Inferior parietal cortex (tissue), 1 donor: ENCODE measurements at regions not wholly inside any gene's neighbourhood (a gene's known extent, or its start where the extent isn't known, plus 50 kb on each side); places are given as distances from the start of the nearest gene placed in this dataset.
"Not testable (repeated sequence)": the region's sequence is repeated elsewhere in the genome, so short reads cannot be mapped to it uniquely, and the experiment has no call there.

Experiments used
- DNase-seq: peaks from one replicate; pipeline ENCODE4 v3.0.0-alpha.2; 2016; ENCODE audit errors: extremely low spot score

DNA sequence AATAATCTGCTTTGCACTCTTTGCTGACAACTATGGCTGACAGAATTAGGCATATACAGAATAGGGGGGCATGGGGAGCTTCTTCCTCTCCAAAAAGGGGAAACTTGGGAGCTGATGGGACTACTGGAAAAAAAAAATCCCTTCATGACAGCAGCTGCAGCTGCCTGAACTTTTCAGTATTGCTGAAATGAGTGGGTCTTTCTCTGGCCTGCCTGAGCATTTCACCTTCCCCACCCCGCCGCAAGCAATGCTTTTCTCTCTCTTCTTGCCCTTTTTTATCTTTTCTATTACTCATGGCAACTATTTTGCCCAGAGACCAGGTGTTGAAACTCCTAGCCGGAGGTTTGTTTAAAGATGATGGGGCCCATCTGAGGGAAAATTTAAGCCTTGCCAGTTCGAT is 244.9 kb downstream of the SEMA3D start:
- no peak for DNase-seq

- DNase-seq: no peak
These were observed 245.6 kb downstream of the SEMA3D start for GRCh38 chr7:84941291-84941690.

GRCh38 chr7:84939888-84940287 is 247.0 kb downstream of the SEMA3D start:
- no peak for DNase-seq

DNA sequence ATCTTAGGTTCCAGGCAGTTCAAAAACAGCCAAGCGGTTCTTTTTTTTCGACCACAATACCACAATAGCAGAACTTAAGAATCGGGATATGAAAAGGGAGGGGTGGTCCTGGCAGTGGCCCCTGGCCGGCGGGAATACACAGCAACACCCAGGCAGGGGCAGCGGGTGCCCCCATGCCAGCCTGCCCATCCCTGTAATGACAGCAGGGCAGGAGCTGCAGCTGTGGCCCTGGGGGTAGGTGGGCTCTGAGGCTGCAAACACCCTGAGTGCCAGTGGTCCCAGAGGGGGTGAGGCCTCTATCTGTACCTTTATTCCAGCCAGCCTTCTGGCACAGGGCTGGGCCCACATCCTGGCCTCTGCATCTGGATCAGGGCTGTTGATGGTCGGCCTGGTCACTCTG is 247.4 kb downstream of the SEMA3D start:
- no peak for DNase-seq

GRCh38 chr7:84924353-84924752 is 262.5 kb downstream of the SEMA3D start:
- no peak for DNase-seq

DNA sequence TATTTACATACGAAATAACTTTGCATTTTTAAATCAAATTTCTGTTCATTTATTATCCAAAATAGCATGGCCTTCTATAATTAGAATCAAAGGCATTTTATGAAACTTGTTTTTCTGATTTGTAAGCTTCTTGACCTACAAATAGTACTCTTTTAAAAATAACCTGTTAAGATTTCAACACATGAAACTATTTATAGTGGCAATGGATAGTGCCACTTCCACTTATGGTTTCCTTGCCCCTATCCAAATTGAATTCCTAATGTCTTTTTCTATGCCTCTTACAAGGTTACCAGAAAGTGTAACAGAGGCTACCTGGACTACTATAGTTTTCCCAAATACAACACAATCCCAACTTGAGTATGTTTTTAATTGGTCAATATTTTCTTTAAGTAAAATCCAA is 263.5 kb downstream of the SEMA3D start:
- DNase-seq: no peak

- no peak for DNase-seq
These were observed 265.7 kb downstream of the SEMA3D start for GRCh38 chr7:84921154-84921553.

DNA sequence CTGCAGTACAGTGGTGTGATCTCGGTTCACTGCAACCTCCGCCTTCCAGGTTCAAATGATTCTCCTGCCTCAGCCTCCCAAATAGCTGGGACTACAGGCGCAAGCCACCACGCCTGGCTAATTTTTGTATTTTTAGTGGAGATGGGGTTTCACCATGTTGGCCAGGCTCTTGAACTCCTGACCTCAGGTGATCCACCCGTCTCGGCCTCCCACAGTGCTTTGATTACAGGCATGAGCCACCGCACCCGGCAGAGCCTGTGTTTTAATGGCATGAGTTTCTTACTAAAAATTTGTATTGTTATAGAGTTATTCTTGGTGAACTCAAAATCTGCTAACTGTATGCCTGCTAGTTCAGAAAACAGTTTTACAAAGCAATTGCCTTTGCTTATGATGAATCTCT is 269.9 kb downstream of the SEMA3D start:
- DNase-seq: not testable (repeated sequence)

DNA sequence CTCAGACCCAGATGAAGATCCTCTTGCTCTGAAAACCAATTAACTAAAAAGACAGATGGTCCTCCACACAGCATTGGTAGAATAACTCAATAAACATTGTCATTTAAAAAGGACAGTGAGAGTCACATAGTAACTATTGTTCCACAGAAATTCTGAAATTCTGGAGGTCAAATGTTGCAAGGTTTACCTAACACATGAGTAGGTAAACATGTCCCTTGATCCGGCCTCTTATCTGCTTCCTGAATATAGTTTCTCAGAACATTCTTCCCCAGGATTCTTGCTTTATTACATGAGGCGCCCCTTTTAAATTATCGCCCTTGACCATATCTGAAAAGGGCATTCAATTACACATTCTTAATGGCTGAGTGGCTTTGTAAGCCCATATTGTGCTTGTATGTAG is 270.7 kb downstream of the SEMA3D start:
- no peak for DNase-seq

GRCh38 chr7:84914598-84914997 is 272.3 kb downstream of the SEMA3D start:
- no peak for DNase-seq

DNA sequence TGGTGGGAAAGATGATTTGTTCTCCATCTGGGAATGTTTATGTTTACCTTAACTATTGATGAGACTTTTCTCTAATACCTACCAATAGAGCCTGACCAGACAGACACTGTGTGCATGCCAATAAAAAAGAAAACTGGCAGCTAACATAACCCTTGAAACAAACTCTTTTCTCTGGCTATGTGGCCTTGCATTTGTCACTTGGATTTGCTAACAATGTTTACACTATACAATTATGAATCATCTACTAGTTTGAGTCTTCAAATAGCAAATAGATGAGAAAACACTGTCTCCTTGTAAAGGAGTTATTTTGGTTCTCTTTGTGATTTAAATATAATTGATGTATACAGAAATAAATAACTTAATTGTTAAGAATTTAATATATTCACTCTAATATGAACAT is 273.1 kb downstream of the SEMA3D start:
- DNase-seq: no peak

GRCh38 chr7:84912993-84913635 is 273.7 kb downstream of the SEMA3D start:
- DNase-seq: no peak

DNA sequence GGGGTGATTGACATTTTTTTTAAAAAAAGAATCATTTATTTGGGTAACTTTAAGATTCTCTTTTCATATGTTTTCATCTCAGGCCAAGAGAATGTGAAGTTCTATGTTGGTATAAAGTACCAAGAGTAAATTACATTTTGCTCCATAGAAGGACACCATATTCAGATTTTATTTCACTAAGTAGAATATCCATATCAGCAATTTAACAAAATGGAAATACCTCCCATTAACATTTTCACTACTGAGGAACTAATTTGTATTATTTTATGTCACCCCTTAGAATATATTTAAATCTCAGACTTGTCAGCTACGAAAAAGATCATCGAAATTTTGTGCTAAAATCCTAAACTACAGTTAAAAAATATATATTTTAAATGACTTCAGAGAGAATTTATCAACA is 274.3 kb downstream of the SEMA3D start:
- no peak for DNase-seq

DNA sequence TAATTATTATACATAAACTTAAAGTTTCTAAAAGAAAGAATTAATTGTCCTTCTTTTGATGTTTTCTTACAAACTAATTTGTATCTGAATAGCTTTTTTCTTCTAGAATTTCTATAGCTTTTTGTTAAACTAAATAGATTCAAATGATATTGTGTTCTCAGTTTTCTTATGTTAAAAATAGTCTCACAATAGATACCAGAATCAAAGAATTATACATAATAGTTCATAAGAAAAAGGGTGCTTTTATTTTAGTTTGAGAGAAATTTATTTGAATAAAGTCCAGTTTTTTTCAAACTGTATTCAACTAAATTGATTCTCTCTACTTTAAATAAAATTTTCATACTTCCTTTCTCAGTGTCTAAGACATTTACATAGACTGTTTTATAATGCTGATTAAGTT is 274.8 kb downstream of the SEMA3D start:
- DNase-seq: no peak

GRCh38 chr7:84911077-84911476 is 275.8 kb downstream of the SEMA3D start:
- DNase-seq: no peak

DNA sequence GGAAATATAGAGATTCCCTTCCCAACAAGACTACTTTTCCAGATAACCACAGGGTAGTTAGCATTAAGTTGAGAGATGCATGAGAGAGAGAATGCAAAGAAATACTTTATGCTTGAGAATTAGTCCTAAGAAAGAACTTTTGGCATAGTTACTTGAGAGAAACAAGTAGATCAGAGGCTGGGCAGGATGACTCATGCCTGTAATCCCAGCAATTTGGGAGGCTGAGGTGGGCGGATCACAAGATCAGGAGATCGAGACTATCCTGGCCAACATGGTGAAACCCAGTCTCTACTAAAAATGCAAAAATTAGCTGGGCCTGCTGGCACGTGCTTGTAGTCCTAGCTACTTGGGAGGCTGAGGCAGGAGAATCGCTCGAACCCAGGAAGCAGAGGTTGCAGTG is 276.5 kb downstream of the SEMA3D start:
- not testable (repeated sequence) for DNase-seq

DNA sequence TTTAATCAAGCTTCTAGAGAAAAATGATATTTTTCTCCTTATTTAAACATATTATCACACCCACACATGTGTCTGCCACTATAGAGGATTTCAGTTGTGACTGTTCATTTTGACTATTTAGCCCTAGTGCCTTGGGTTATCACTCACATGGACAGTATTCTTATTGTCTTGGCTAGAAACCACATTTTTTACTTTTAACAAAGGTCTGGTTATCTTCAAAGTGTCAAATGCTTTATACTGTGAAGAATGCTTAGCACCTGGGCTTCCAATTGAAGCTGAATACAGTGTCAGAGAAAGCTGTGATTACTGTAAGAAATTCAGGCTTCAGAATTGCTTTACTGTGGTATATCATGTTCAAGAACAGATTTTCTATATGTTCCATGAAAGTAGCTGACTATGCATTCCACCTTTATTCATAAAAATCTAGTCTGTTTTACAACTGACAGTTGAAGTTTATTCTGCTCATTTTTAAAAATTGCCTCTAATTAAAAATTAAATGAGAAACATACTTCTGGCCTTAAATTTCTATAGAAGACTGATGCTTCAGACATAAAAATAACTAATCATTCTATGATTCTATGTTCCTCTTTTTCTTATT is 278.6 kb downstream of the SEMA3D start:
- no peak for DNase-seq

GRCh38 chr7:84906889-84907288 is 280.0 kb downstream of the SEMA3D start:
- no peak for DNase-seq

GRCh38 chr7:84904561-84904960 is 282.3 kb downstream of the SEMA3D start:
- no peak for DNase-seq

DNA sequence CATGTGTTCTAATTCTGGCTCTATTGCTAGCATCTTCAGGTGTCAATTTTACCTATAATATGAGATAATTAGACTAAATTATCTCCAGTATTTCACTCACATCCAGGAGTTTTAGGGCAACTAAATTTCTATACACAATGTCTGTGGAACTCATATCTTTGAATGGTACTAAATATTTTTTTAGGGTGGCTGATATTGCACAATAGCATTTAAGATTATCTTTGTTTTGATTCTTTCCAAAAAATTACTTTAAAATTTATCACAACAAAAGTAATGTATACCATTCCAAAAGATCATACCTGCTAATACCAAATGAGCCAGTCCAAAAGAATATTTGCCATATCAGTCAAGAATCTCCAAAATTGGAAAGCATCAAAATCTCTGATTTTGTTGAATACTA is 285.5 kb downstream of the SEMA3D start:
- no peak for DNase-seq

DNA sequence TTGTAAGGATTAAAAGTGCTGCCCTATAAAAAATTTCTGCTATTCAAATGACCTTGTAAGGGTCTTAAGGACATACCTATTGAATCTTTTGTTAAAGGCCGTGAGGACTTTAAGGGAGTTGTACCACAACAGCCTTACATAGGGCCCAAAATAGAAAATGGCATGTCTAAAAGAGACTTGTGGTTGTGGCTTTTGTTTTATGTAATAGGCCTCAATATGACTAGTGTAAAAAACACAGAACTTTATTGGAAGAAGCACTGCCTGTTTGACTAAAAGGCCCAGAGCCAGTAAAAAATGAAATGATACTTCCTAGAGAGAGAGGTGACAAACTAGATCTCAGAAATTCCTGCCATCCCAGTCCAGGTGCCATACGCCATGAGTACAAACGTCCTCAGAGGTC is 286.6 kb downstream of the SEMA3D start:
- DNase-seq: no peak

- no peak for DNase-seq
These were observed 291.3 kb downstream of the SEMA3D start for GRCh38 chr7:84895563-84895962.

- not testable (repeated sequence) for DNase-seq
These were observed 303.3 kb downstream of the SEMA3D start for GRCh38 chr7:84883570-84883969.
